Type B pancreatic cell (in vitro differentiated cells): ENCODE measurements at regions not wholly inside any gene's neighbourhood (a gene's known extent, or its start where the extent isn't known, plus 50 kb on each side); places are given as distances from the start of the nearest gene placed in this dataset.
A peak's percentile ranks its signal among the peaks of the same experiment; 100 is the strongest.
"Not testable (repeated sequence)": the region's sequence is repeated elsewhere in the genome, so short reads cannot be mapped to it uniquely, and the experiment has no call there.

Experiments used
- DNase-seq: peaks from one replicate; pipeline ENCODE4 v3.0.0; 2021; ENCODE audit warnings: mixed read lengths; ENCODE audit not compliant: unreplicated experiment; ENCODE audit errors: extremely low spot score
- H3K27ac Mint-ChIP-seq: 2 replicates; pipeline ENCODE4 v1.8.0; 2021; ENCODE audit warnings: mild to moderate bottlenecking, mixed read lengths
- H3K27me3 Mint-ChIP-seq: 2 replicates; pipeline ENCODE4 v1.8.0; 2021; ENCODE audit warnings: mixed read lengths
- H3K36me3 Mint-ChIP-seq: 2 replicates; pipeline ENCODE4 v1.8.0; 2021; ENCODE audit warnings: mixed read lengths
- H3K4me1 Mint-ChIP-seq: one replicate; pipeline ENCODE4 v1.8.0; 2021; ENCODE audit warnings: mixed read lengths; ENCODE audit not compliant: unreplicated experiment
- H3K4me3 Mint-ChIP-seq: 2 replicates; pipeline ENCODE4 v1.8.0; 2021; ENCODE audit warnings: mild to moderate bottlenecking, mixed read lengths
- H3K9me3 Mint-ChIP-seq: 2 replicates; pipeline ENCODE4 v1.8.0; 2021; ENCODE audit warnings: mixed read lengths
- CTCF ChIP-seq: fragments of 200-600 bp; sonication (generic); conservative IDR thresholded peaks from 2 replicates; pipeline ENCODE4 v1.5.0; 2021; ENCODE audit warnings: antibody characterized with exemption, mild to moderate bottlenecking

GRCh38 chr5:2536632-2537377 lies 214.7 kb downstream of the IRX2 start:
- Mint-ChIP-seq H3K4me1 (peaks cover 9% of the 10 kb centered on the region), H3K27ac (no peak overlapping the region), H3K27me3 (peaks cover 40% of the 10 kb centered on the region), H3K4me3 (peak overlapping the region; percentile 40), H3K36me3 (no peaks in the 10 kb centered on the region), H3K9me3 (peaks cover 6% of the 10 kb centered on the region)
- TF ChIP-seq CTCF = no peak
- peak; percentile 54 for DNase-seq

- TF ChIP-seq CTCF = no peak
- no peaks in the 10 kb centered on the region for H3K36me3 Mint-ChIP-seq
- H3K27ac Mint-ChIP-seq = no peak overlapping the region
Measured at GRCh38 chr5:2534970-2535369, 216.5 kb downstream of the IRX2 start.

DNA sequence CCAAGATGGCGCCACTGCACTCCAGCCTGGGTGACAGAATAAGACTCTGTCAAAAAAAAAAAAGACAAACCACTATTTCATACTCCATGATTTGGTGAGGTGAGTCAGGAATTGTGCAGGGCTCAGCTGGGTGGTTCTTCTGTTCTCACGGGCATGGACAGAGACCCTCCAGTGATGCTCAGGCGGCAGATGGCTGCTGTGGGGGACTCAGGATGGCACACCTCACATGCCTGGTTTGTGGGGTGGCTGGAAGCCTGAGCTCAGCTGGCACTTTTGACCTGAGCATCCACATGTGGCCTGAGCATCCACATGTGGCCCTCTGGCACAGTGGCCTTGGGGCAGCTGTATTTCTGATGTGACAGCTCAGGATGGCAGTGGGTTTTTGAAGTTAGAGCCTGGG lies 217.2 kb downstream of the IRX2 start:
- no peak for TF ChIP-seq CTCF
- Mint-ChIP-seq H3K36me3 (no peaks in the 10 kb centered on the region), H3K27ac (no peak overlapping the region), H3K4me3 (no peak overlapping the region), H3K9me3 (peaks cover under 1% of the 10 kb centered on the region), H3K4me1 (peaks cover 9% of the 10 kb centered on the region), H3K27me3 (peaks cover 20% of the 10 kb centered on the region)
- DNase-seq = peak; percentile 56

More at GRCh38 chr5:2534970-2535369, 216.5 kb downstream of the IRX2 start:
- DNase-seq = peak; percentile 20
- Mint-ChIP-seq H3K4me1 (peaks cover 9% of the 10 kb centered on the region), H3K4me3 (no peak overlapping the region), H3K9me3 (peaks cover under 1% of the 10 kb centered on the region), H3K27me3 (peaks cover 27% of the 10 kb centered on the region)

- H3K4me1 Mint-ChIP-seq, H3K4me3 Mint-ChIP-seq, H3K36me3 Mint-ChIP-seq, H3K27ac Mint-ChIP-seq, H3K9me3 Mint-ChIP-seq: not testable (repeated sequence)
- peak; percentile 18 for DNase-seq
- peaks cover 24% of the 10 kb centered on the region for H3K27me3 Mint-ChIP-seq
Measured at GRCh38 chr5:2533848-2534247, 217.6 kb downstream of the IRX2 start.

DNA sequence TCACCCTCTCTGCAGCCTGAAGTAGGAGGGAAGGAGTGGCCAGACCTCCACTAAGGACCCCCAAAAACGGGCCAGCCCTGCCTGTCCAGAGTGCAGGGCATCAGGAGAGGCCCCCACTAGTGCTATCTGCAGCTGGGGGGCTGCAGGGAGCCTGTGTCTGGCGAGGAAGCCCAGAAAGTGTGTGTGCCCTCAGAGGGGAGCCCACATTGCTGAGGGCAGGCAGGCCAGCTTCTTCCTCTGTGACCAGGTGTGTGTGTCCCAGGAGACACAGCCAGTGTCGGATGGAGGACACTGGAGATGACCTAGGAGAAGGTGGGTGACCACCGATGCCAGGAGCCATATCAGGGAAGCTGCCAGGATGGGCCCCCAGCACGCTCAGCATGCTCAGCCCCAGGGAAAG lies 218.7 kb downstream of the IRX2 start:
- H3K27me3 Mint-ChIP-seq = peaks cover 24% of the 10 kb centered on the region
- H3K36me3 Mint-ChIP-seq = no peaks in the 10 kb centered on the region
- H3K4me1 Mint-ChIP-seq = peaks cover 9% of the 10 kb centered on the region
- DNase-seq = peak; percentile 52
- no peak for TF ChIP-seq CTCF
- peaks cover 6% of the 10 kb centered on the region for H3K9me3 Mint-ChIP-seq
- H3K4me3 Mint-ChIP-seq = no peak overlapping the region
- no peak overlapping the region for H3K27ac Mint-ChIP-seq

- no peak for TF ChIP-seq CTCF
- Mint-ChIP-seq H3K27ac (no peak overlapping the region), H3K27me3 (peaks cover 15% of the 10 kb centered on the region), H3K4me3 (no peak overlapping the region), H3K36me3 (no peaks in the 10 kb centered on the region), H3K4me1 (no peaks in the 10 kb centered on the region), H3K9me3 (peaks cover 6% of the 10 kb centered on the region)
- DNase-seq = no peak
Measured at GRCh38 chr5:2531318-2531717, 220.2 kb downstream of the IRX2 start.
